ENCODE measurements at regions not wholly inside any gene's neighbourhood (a gene's known extent, or its start where the extent isn't known, plus 50 kb on each side); places are given as distances from the start of the nearest gene placed in this dataset.

DNA sequence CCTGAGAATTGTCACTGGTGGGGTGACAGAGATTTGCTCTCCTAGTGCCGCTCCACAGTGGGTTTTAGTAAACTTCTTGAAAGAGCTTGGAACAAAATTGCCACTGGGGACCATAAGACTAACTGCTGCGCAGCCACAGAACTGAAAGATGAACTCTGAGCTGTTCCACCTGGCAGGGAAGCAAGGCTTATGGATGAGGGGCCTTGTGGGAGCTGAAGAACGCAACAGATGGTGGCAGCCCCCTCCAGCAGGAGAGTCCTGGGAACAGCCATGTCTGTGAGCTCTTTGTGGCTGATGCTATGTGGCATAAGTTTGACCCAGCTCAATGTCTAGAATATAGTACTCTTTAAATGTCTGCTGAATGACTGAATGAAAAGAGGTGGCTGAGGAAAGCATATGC lies 66.8 kb upstream of the C2CD4B start:
- no peak for TF ChIP-seq REST (IDR thresholded peaks at IDR 0.05)
- TF ChIP-seq EGR1 (IDR thresholded peaks at IDR 0.05; ENCODE audit: low read depth in 2 of 2): no peak
- no peak for TF ChIP-seq CTCF (IDR thresholded peaks at IDR 0.05; ENCODE audit: low read depth, low read length, missing input control)
- no peak for TF ChIP-seq TAF1 (conservative IDR thresholded peaks at IDR 0.05)
- TF ChIP-seq, protein P1, sequence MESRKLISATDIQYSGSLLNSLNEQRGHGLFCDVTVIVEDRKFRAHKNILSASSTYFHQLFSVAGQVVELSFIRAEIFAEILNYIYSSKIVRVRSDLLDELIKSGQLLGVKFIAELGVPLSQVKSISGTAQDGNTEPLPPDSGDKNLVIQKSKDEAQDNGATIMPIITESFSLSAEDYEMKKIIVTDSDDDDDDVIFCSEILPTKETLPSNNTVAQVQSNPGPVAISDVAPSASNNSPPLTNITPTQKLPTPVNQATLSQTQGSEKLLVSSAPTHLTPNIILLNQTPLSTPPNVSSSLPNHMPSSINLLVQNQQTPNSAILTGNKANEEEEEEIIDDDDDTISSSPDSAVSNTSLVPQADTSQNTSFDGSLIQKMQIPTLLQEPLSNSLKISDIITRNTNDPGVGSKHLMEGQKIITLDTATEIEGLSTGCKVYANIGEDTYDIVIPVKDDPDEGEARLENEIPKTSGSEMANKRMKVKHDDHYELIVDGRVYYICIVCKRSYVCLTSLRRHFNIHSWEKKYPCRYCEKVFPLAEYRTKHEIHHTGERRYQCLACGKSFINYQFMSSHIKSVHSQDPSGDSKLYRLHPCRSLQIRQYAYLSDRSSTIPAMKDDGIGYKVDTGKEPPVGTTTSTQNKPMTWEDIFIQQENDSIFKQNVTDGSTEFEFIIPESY (IDR thresholded peaks at IDR 0.05): no peak

Data from liver (tissue), 3 donors.